ENCODE measurements at regions not wholly inside any gene's neighbourhood (a gene's known extent, or its start where the extent isn't known, plus 50 kb on each side); places are given as distances from the start of the nearest gene placed in this dataset.

- POLR2A ChIA-PET: no interaction called here
Measured at GRCh38 chr2:198220763-198221610, 416.6 kb downstream of the PLCL1 start.

GRCh38 chr2:198219292-198219691 lies 414.9 kb downstream of the PLCL1 start:
- no peak for TF ChIP-seq CTCF (IDR thresholded peaks at IDR 0.05; ENCODE audit: control extremely low read depth, extremely low read depth, low read depth, missing control alignments)
- DNase-seq (ENCODE audit: extremely low spot score): no peak
- ChIA-PET CTCF (interaction anchor here (0.7 kb wide), 1 partner anchor 12 kb away, joined by 3 read pairs; no protein-coding TSS in a partner anchor), POLR2A (no interaction called here)

More at GRCh38 chr2:198220763-198221610, 416.6 kb downstream of the PLCL1 start:
- no peak for TF ChIP-seq CTCF (IDR thresholded peaks at IDR 0.05; ENCODE audit: control extremely low read depth, extremely low read depth, low read depth, missing control alignments)
- CTCF ChIA-PET: interaction anchor here (3.0 kb wide), 1 partner anchor 12 kb away, joined by 12 read pairs; no protein-coding TSS in a partner anchor
- DNase-seq (ENCODE audit: extremely low spot score): no peak

GRCh38 chr2:198214114-198214596 lies 409.8 kb downstream of the PLCL1 start:
- ChIA-PET CTCF (no interaction called here), POLR2A (no interaction called here)
- no peak for DNase-seq (ENCODE audit: extremely low spot score)
- no peak for TF ChIP-seq CTCF (IDR thresholded peaks at IDR 0.05; ENCODE audit: control extremely low read depth, extremely low read depth, low read depth, missing control alignments)

GRCh38 chr2:198213253-198213652 lies 408.9 kb downstream of the PLCL1 start:
- DNase-seq (ENCODE audit: extremely low spot score): no peak
- ChIA-PET POLR2A (no interaction called here), CTCF (no interaction called here)
- no peak for TF ChIP-seq CTCF (IDR thresholded peaks at IDR 0.05; ENCODE audit: control extremely low read depth, extremely low read depth, low read depth, missing control alignments)

- POLR2A ChIA-PET: no interaction called here
- CTCF ChIA-PET: no interaction called here
Measured at GRCh38 chr2:198211706-198212105, 407.3 kb downstream of the PLCL1 start.

More at GRCh38 chr2:198211706-198212105, 407.3 kb downstream of the PLCL1 start:
- no peak for DNase-seq (ENCODE audit: extremely low spot score)
- TF ChIP-seq CTCF (IDR thresholded peaks at IDR 0.05; ENCODE audit: control extremely low read depth, extremely low read depth, low read depth, missing control alignments): no peak

Measured in GM10248 (cell line).